ENCODE measurements at regions not wholly inside any gene's neighbourhood (a gene's known extent, or its start where the extent isn't known, plus 50 kb on each side); places are given as distances from the start of the nearest gene placed in this dataset.

DNA sequence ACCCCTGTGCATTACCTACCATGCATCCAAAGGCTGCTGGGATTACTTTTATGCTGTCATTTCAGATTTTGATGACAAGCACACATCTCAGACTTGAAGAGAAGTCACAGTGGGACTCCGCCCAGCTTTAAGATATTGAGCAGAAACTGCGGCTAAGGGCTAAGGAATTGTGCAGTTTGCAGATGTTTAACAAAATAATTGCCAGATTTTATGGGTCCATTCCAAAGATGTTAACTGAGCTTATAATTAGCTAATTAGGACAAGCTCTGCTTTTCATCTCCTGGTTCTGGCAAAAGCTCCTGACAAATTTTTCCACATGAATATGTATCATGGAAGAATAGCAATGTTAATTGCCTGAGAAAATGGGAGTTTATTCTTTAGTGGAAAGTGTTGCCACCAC, 344.4 kb upstream of the ATXN7L3B start:
- TF ChIP-seq, protein P1, sequence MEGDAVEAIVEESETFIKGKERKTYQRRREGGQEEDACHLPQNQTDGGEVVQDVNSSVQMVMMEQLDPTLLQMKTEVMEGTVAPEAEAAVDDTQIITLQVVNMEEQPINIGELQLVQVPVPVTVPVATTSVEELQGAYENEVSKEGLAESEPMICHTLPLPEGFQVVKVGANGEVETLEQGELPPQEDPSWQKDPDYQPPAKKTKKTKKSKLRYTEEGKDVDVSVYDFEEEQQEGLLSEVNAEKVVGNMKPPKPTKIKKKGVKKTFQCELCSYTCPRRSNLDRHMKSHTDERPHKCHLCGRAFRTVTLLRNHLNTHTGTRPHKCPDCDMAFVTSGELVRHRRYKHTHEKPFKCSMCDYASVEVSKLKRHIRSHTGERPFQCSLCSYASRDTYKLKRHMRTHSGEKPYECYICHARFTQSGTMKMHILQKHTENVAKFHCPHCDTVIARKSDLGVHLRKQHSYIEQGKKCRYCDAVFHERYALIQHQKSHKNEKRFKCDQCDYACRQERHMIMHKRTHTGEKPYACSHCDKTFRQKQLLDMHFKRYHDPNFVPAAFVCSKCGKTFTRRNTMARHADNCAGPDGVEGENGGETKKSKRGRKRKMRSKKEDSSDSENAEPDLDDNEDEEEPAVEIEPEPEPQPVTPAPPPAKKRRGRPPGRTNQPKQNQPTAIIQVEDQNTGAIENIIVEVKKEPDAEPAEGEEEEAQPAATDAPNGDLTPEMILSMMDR (IDR thresholded peaks at IDR 0.05) = no peak
- TF ChIP-seq EZH2 (IDR thresholded peaks at IDR 0.05; ENCODE audit: borderline replicate concordance, insufficient read depth, low read depth, low read length, poor library complexity, severe bottlenecking) = no peak

Data from B cell (primary cell).